GM13976 (cell line): ENCODE measurements at regions not wholly inside any gene's neighbourhood (a gene's known extent, or its start where the extent isn't known, plus 50 kb on each side); places are given as distances from the start of the nearest gene placed in this dataset.
"Not testable (repeated sequence)": the region's sequence is repeated elsewhere in the genome, so short reads cannot be mapped to it uniquely, and the experiment has no call there.

Experiments used
- DNase-seq: peaks from one replicate; pipeline ENCODE4 v3.0.0; 2012; ENCODE audit warnings: low spot score
- CTCF ChIP-seq: IDR thresholded peaks from 2 replicates; pipeline ENCODE4 v1.5.1; 2012; ENCODE audit warnings: borderline replicate concordance, mild to moderate bottlenecking; ENCODE audit not compliant: insufficient read depth; ENCODE audit errors: extremely low read depth, missing control alignments, control extremely low read depth
- in situ Hi-C: fragments of 300-500 bp; cut with MboI; formaldehyde crosslinking; loops from one replicate; pipeline ENCODE4 v1.12.0; 2022; ENCODE audit warnings: low sequenced_read_pairs, mixed read lengths, inconsistent platforms; ENCODE audit not compliant: unreplicated experiment

- TF ChIP-seq CTCF = no peak
- no peak for DNase-seq
- in situ Hi-C loops = no loop called here
These were observed 59.2 kb downstream of the IL12A start for GRCh38 chr3:160047876-160048275.

GRCh38 chr3:160049038-160049437 lies 60.4 kb downstream of the IL12A start:
- in situ Hi-C loops = no loop called here
- TF ChIP-seq CTCF = no peak
- DNase-seq = no peak

- TF ChIP-seq CTCF = no peak
- no peak for DNase-seq
- in situ Hi-C loops = no loop called here
These were observed 60.9 kb downstream of the IL12A start for GRCh38 chr3:160049565-160049964.

- no peak for DNase-seq
- no peak for TF ChIP-seq CTCF
- in situ Hi-C loops = no loop called here
These were observed 61.4 kb downstream of the IL12A start for GRCh38 chr3:160049988-160050387.

GRCh38 chr3:160052385-160053047 lies 63.9 kb downstream of the IL12A start:
- in situ Hi-C loops = no loop called here
- no peak for DNase-seq
- no peak for TF ChIP-seq CTCF

GRCh38 chr3:160053048-160053391 lies 64.4 kb downstream of the IL12A start:
- DNase-seq = no peak
- in situ Hi-C loops = no loop called here
- TF ChIP-seq CTCF = no peak

- DNase-seq, in situ Hi-C loops: not testable (repeated sequence)
These were observed 66.2 kb downstream of the IL12A start for GRCh38 chr3:160054862-160055261.
